Activated T-cell treated with anti-CD3 and anti-CD28 coated beads, Interleukin-2, amount 50 U/mL, for 24 hours (primary cell): ENCODE measurements at regions not wholly inside any gene's neighbourhood (a gene's known extent, or its start where the extent isn't known, plus 50 kb on each side); places are given as distances from the start of the nearest gene placed in this dataset.
"Not testable (repeated sequence)": the region's sequence is repeated elsewhere in the genome, so short reads cannot be mapped to it uniquely, and the experiment has no call there.

Experiments
- DNase-seq: peaks from one replicate; pipeline ENCODE4 v3.0.0-alpha.2; 2020
- H3K27ac Mint-ChIP-seq: 2 replicates; pipeline ENCODE4 v1.8.0; 2020; ENCODE audit warnings: mild to moderate bottlenecking, mixed read lengths
- H3K27me3 Mint-ChIP-seq: 2 replicates; pipeline ENCODE4 v1.8.0; 2020; ENCODE audit warnings: mixed read lengths
- H3K36me3 Mint-ChIP-seq: 2 replicates; pipeline ENCODE4 v1.8.0; 2020; ENCODE audit warnings: low read depth, mixed read lengths
- H3K4me1 Mint-ChIP-seq: 2 replicates; pipeline ENCODE4 v1.8.0; 2020; ENCODE audit warnings: low read depth, mixed read lengths
- H3K4me3 Mint-ChIP-seq: 2 replicates; pipeline ENCODE4 v1.8.0; 2020; ENCODE audit warnings: mild to moderate bottlenecking, moderate library complexity, mixed read lengths
- H3K9me3 Mint-ChIP-seq: 2 replicates; pipeline ENCODE4 v1.8.0; 2020; ENCODE audit warnings: mixed read lengths

GRCh38 chr14:56992332-56992820 lies 182.1 kb upstream of the OTX2 start:
- Mint-ChIP-seq H3K4me1 (no peaks in the 10 kb centered on the region), H3K27me3 (no peaks in the 10 kb centered on the region), H3K27ac (no peak overlapping the region), H3K9me3 (peaks cover 3% of the 10 kb centered on the region), H3K36me3 (no peaks in the 10 kb centered on the region), H3K4me3 (no peak overlapping the region)
- DNase-seq = no peak

GRCh38 chr14:56990991-56991627 lies 180.8 kb upstream of the OTX2 start:
- H3K4me1 Mint-ChIP-seq, H3K27ac Mint-ChIP-seq, H3K36me3 Mint-ChIP-seq, H3K27me3 Mint-ChIP-seq, DNase-seq, H3K9me3 Mint-ChIP-seq, H3K4me3 Mint-ChIP-seq: not testable (repeated sequence)

GRCh38 chr14:56989359-56989758 lies 179.1 kb upstream of the OTX2 start:
- Mint-ChIP-seq H3K27ac (no peak overlapping the region), H3K9me3 (peaks cover 3% of the 10 kb centered on the region), H3K27me3 (no peaks in the 10 kb centered on the region), H3K4me3 (no peak overlapping the region), H3K36me3 (no peaks in the 10 kb centered on the region), H3K4me1 (no peaks in the 10 kb centered on the region)
- no peak for DNase-seq

GRCh38 chr14:56979936-56980335 lies 169.7 kb upstream of the OTX2 start:
- no peak for DNase-seq
- no peaks in the 10 kb centered on the region for H3K36me3 Mint-ChIP-seq
- H3K27ac Mint-ChIP-seq = no peak overlapping the region
- peaks cover 13% of the 10 kb centered on the region for H3K27me3 Mint-ChIP-seq
- no peaks in the 10 kb centered on the region for H3K4me1 Mint-ChIP-seq
- H3K4me3 Mint-ChIP-seq = no peak overlapping the region
- no peaks in the 10 kb centered on the region for H3K9me3 Mint-ChIP-seq

GRCh38 chr14:56976211-56976610 lies 165.9 kb upstream of the OTX2 start:
- Mint-ChIP-seq H3K27ac (no peak overlapping the region), H3K4me3 (no peak overlapping the region), H3K36me3 (no peaks in the 10 kb centered on the region), H3K9me3 (no peaks in the 10 kb centered on the region), H3K27me3 (peaks cover 10% of the 10 kb centered on the region), H3K4me1 (no peaks in the 10 kb centered on the region)
- no peak for DNase-seq

GRCh38 chr14:56975521-56975920 lies 165.2 kb upstream of the OTX2 start:
- H3K4me3 Mint-ChIP-seq = no peak overlapping the region
- H3K9me3 Mint-ChIP-seq = no peaks in the 10 kb centered on the region
- no peak overlapping the region for H3K27ac Mint-ChIP-seq
- peaks cover 10% of the 10 kb centered on the region for H3K27me3 Mint-ChIP-seq
- H3K36me3 Mint-ChIP-seq = no peaks in the 10 kb centered on the region
- no peaks in the 10 kb centered on the region for H3K4me1 Mint-ChIP-seq
- no peak for DNase-seq

GRCh38 chr14:56972948-56973347 lies 162.7 kb upstream of the OTX2 start:
- no peaks in the 10 kb centered on the region for H3K4me1 Mint-ChIP-seq
- no peak overlapping the region for H3K4me3 Mint-ChIP-seq
- H3K27me3 Mint-ChIP-seq = peaks cover 7% of the 10 kb centered on the region
- no peak for DNase-seq
- H3K9me3 Mint-ChIP-seq = no peaks in the 10 kb centered on the region
- H3K27ac Mint-ChIP-seq = no peak overlapping the region
- no peaks in the 10 kb centered on the region for H3K36me3 Mint-ChIP-seq

GRCh38 chr14:56964895-56965294 lies 154.6 kb upstream of the OTX2 start:
- Mint-ChIP-seq H3K4me3 (no peak overlapping the region), H3K27ac (no peak overlapping the region), H3K36me3 (no peaks in the 10 kb centered on the region), H3K9me3 (no peaks in the 10 kb centered on the region), H3K27me3 (no peaks in the 10 kb centered on the region), H3K4me1 (no peaks in the 10 kb centered on the region)
- no peak for DNase-seq

- no peaks in the 10 kb centered on the region for H3K9me3 Mint-ChIP-seq
- H3K36me3 Mint-ChIP-seq = no peaks in the 10 kb centered on the region
These were observed 153.1 kb upstream of the OTX2 start for GRCh38 chr14:56963381-56963780.

GRCh38 chr14:56962444-56963080 lies 152.3 kb upstream of the OTX2 start:
- peaks cover 3% of the 10 kb centered on the region for H3K27me3 Mint-ChIP-seq
- H3K9me3 Mint-ChIP-seq = no peaks in the 10 kb centered on the region
- no peak overlapping the region for H3K27ac Mint-ChIP-seq
- no peak for DNase-seq
- H3K4me1 Mint-ChIP-seq = no peaks in the 10 kb centered on the region
- H3K4me3 Mint-ChIP-seq = no peak overlapping the region
- no peaks in the 10 kb centered on the region for H3K36me3 Mint-ChIP-seq

More at GRCh38 chr14:56963381-56963780, 153.1 kb upstream of the OTX2 start:
- Mint-ChIP-seq H3K4me3 (no peak overlapping the region), H3K27ac (no peak overlapping the region), H3K4me1 (no peaks in the 10 kb centered on the region), H3K27me3 (peaks cover 3% of the 10 kb centered on the region)
- no peak for DNase-seq

GRCh38 chr14:56959869-56960268 lies 149.6 kb upstream of the OTX2 start:
- Mint-ChIP-seq H3K4me1 (no peaks in the 10 kb centered on the region), H3K27me3 (peaks cover 3% of the 10 kb centered on the region), H3K4me3 (no peak overlapping the region), H3K9me3 (no peaks in the 10 kb centered on the region), H3K27ac (no peak overlapping the region), H3K36me3 (no peaks in the 10 kb centered on the region)
- DNase-seq = no peak

- H3K27me3 Mint-ChIP-seq = peaks cover 3% of the 10 kb centered on the region
- no peak overlapping the region for H3K27ac Mint-ChIP-seq
- DNase-seq = no peak
- no peaks in the 10 kb centered on the region for H3K36me3 Mint-ChIP-seq
- H3K9me3 Mint-ChIP-seq = no peaks in the 10 kb centered on the region
- no peaks in the 10 kb centered on the region for H3K4me1 Mint-ChIP-seq
- no peak overlapping the region for H3K4me3 Mint-ChIP-seq
These were observed 148.8 kb upstream of the OTX2 start for GRCh38 chr14:56959121-56959520.

- Mint-ChIP-seq H3K27me3 (peaks cover 7% of the 10 kb centered on the region), H3K4me3 (no peak overlapping the region), H3K4me1 (no peaks in the 10 kb centered on the region), H3K36me3 (no peaks in the 10 kb centered on the region), H3K9me3 (no peaks in the 10 kb centered on the region), H3K27ac (no peak overlapping the region)
- no peak for DNase-seq
These were observed 145.9 kb upstream of the OTX2 start for GRCh38 chr14:56956182-56956581.

- no peak for DNase-seq
- no peaks in the 10 kb centered on the region for H3K9me3 Mint-ChIP-seq
- no peak overlapping the region for H3K27ac Mint-ChIP-seq
- H3K4me3 Mint-ChIP-seq = no peak overlapping the region
- peaks cover 7% of the 10 kb centered on the region for H3K27me3 Mint-ChIP-seq
- H3K4me1 Mint-ChIP-seq = no peaks in the 10 kb centered on the region
- H3K36me3 Mint-ChIP-seq = no peaks in the 10 kb centered on the region
These were observed 145.5 kb upstream of the OTX2 start for GRCh38 chr14:56955745-56956144.

GRCh38 chr14:56953884-56954283 lies 143.6 kb upstream of the OTX2 start:
- Mint-ChIP-seq H3K4me3 (no peak overlapping the region), H3K4me1 (no peaks in the 10 kb centered on the region), H3K27ac (no peak overlapping the region), H3K9me3 (no peaks in the 10 kb centered on the region), H3K27me3 (peaks cover 4% of the 10 kb centered on the region), H3K36me3 (no peaks in the 10 kb centered on the region)
- no peak for DNase-seq
